Astrocyte of the spinal cord (primary cell): ENCODE measurements at regions not wholly inside any gene's neighbourhood (a gene's known extent, or its start where the extent isn't known, plus 50 kb on each side); places are given as distances from the start of the nearest gene placed in this dataset.
"Not testable (repeated sequence)": the region's sequence is repeated elsewhere in the genome, so short reads cannot be mapped to it uniquely, and the experiment has no call there.

Experiments used
- DNase-seq: peaks from one replicate; pipeline ENCODE4 v3.0.0; 2011; ENCODE audit warnings: low read depth, low spot score
- H3K4me3 ChIP-seq: 2 replicates; pipeline ENCODE4 v1.5.1; 2011; ENCODE audit warnings: low read depth, mild to moderate bottlenecking, low read length, moderate library complexity
- CTCF ChIP-seq: IDR thresholded peaks from 2 replicates; pipeline ENCODE4 v1.5.1; 2012; ENCODE audit warnings: low read depth, mild to moderate bottlenecking, low read length, inconsistent platforms
- in situ Hi-C: cut with HindIII; loops from 2 replicates; pipeline ENCODE4 v1.10.0; 2017; ENCODE audit warnings: low sequenced_read_pairs

- in situ Hi-C loops: no loop called here
- H3K4me3 ChIP-seq: no peak overlapping the region
- no peak for TF ChIP-seq CTCF
- DNase-seq: no peak
Observed at GRCh38 chr4:59676389-59676788, 1523.7 kb upstream of the ADGRL3 start.

GRCh38 chr4:59676992-59677391 is 1523.1 kb upstream of the ADGRL3 start:
- in situ Hi-C loops, DNase-seq, H3K4me3 ChIP-seq: not testable (repeated sequence)

GRCh38 chr4:59685626-59686025 is 1514.5 kb upstream of the ADGRL3 start:
- no peak for DNase-seq
- in situ Hi-C loops: no loop called here
- no peak overlapping the region for H3K4me3 ChIP-seq
- TF ChIP-seq CTCF: no peak

GRCh38 chr4:59689149-59689548 is 1511.0 kb upstream of the ADGRL3 start:
- in situ Hi-C loops: no loop called here
- no peak for TF ChIP-seq CTCF
- no peak for DNase-seq
- no peak overlapping the region for H3K4me3 ChIP-seq

- DNase-seq: no peak
- no peak for TF ChIP-seq CTCF
- in situ Hi-C loops: no loop called here
- H3K4me3 ChIP-seq: no peak overlapping the region
Observed at GRCh38 chr4:59695355-59696053, 1504.6 kb upstream of the ADGRL3 start.

GRCh38 chr4:59698041-59698440 is 1502.1 kb upstream of the ADGRL3 start:
- in situ Hi-C loops: no loop called here
- no peak overlapping the region for H3K4me3 ChIP-seq
- DNase-seq: no peak
- TF ChIP-seq CTCF: no peak

- no peak for DNase-seq
- TF ChIP-seq CTCF: no peak
Observed at GRCh38 chr4:59700651-59701050, 1499.5 kb upstream of the ADGRL3 start.

More at GRCh38 chr4:59700651-59701050, 1499.5 kb upstream of the ADGRL3 start:
- in situ Hi-C loops: no loop called here
- H3K4me3 ChIP-seq: no peak overlapping the region
